GM18498 (cell line): ENCODE measurements at regions not wholly inside any gene's neighbourhood (a gene's known extent, or its start where the extent isn't known, plus 50 kb on each side); places are given as distances from the start of the nearest gene placed in this dataset.

Source experiments
- ATAC-seq: cut with Tn5 transposase; IDR thresholded peaks from one replicate; pipeline ENCODE4 v1.9.1; 2021; ENCODE audit warnings: mild to moderate bottlenecking, moderate library complexity; ENCODE audit not compliant: unreplicated experiment

GRCh38 chr3:5068531-5069050 lies 53.5 kb upstream of the ARL8B start:
- no peak for ATAC-seq

- ATAC-seq, result no peak
Observed at GRCh38 chr3:5069627-5070026, 52.5 kb upstream of the ARL8B start.

GRCh38 chr3:5071061-5071460 lies 51.0 kb upstream of the ARL8B start:
- no peak for ATAC-seq

GRCh38 chr3:5072100-5072816 lies 49.8 kb upstream of the ARL8B start:
- no peak for ATAC-seq
